Nucleus accumbens (tissue), 56 donors: ENCODE measurements at regions not wholly inside any gene's neighbourhood (a gene's known extent, or its start where the extent isn't known, plus 50 kb on each side); places are given as distances from the start of the nearest gene placed in this dataset.
"Not testable (repeated sequence)": the region's sequence is repeated elsewhere in the genome, so short reads cannot be mapped to it uniquely, and the experiment has no call there.

Experiments
- DNase-seq, 56 donors: peaks; one replicate each; lab custom pipeline; 2025; lab: John Stamatoyannopoulos, UW

- DNase-seq = no peak
These were observed 474.5 kb upstream of the PODXL start for GRCh38 chr7:132030883-132031282.

DNA sequence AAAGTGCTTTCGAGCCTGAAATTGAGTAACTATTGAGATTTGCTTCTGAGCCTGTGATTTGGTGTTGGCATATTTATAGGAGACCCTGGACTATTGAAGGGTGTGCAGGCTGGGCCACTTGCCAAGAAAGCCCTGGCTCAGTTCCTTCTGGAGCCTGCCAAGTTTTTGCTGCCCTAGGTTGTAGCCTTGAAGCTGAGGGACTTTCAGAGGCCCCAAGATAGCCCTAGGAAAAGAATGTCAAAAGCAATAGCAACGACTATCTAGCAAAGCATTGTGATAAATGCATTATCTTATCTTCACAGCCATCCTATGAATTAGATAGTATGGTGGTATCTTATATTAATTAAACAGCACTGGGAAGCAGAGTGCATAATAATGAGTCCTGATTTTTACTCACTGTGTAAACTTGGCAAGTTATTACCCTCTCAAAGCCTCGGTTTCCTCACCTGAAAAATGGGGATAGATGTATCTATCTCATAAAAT is 473.7 kb upstream of the PODXL start:
- peak in 28 of 56 donors; percentile 1 to 76 (median 20) for DNase-seq

GRCh38 chr7:132029369-132030085 is 473.1 kb upstream of the PODXL start:
- DNase-seq = peak in 2 of 56 donors; percentile 10 to 64

DNA sequence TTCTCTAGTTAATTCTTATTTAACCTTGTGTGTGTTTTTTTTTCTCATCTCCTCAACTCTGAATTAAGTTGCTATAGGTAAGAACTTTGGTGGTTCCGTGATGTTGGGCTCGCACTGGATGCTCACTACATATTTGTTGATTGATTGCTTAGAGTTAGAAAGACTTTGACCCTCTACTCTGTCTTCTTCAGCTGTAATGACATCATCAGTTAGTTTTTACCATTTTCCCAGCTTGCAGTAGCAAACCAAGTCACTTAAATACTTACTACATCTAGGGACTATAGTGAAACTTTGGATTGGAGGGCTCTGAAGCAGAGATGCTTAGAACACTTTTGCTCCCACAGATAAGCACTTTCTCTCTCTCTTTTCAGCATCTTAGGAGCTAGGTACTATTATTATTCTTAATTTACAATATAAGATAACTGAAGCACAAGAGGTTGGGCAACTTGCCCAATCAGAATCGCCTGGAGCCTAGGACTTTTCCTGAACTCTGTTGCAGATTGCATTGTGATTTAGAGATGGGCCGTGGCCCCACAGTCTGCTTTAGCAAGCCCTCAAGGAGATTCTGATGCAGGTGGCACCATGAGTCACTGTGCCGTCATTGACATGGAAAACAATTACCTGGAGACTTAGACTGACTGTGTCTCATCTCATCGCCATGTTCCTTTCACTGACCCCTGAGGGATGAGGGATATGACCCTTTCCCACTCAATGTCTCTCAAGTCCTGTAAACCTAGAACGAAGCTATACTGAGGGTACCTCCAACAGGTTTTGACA is 471.9 kb upstream of the PODXL start:
- no peak for DNase-seq

DNA sequence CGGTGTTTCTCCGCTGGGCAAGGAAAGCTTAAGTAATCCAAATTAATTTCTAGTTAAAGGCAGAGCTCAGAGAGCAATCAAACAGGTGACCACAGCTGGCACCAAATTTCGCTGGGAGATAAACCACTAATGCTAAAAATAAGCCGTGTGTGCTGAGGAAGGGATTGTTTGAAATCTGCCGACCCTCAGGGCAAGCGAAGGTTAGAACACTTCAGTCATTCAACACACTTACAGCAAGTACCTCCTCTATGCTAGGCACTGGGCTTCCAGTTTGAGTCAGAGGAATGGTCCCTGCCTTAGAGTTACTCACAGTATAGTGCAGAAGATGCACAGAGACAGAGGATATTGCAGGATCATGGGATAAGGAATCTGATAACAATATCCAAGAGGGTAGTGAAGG is 467.9 kb upstream of the PODXL start:
- DNase-seq = no peak

GRCh38 chr7:132023466-132023865 is 467.0 kb upstream of the PODXL start:
- no peak for DNase-seq

DNA sequence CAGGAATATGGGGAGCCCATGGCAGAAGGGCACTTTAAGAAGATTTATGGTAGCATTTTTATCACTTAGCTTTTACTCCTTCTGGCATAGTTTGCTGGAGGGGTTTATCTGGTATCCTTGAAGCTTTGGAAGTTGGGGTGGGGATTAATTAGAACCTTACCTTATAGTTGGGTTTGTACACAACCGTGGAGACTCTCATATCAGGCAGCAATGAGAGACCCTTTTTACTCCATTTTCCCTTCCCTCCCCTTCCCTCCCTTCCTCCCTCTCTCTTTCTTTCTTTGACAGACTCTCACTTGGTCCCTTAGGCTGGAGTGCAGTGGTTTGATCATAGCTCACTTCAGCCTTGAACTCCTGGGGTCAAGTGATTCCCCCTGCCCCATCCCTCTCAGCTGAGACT is 465.8 kb upstream of the PODXL start:
- no peak for DNase-seq

DNA sequence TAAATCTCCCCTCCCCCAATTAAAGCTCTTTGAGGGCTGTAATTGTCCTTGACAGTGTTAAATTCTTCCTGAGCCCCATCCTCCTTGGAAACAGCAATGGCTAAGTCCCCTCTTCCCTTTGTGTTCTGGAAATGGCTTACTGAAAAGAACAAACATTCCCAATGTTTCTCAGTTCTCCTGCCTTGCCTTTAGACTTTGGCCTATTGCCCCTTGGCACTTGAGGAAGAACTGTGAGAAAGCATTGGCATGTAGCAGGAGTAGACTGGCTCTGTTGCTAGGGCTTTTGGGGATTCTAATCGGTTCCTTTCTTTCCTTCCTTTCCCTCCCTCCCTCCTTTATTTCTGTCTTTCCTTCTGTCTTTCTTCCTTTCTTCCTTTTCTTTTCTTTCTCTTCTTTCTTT is 463.3 kb upstream of the PODXL start:
- DNase-seq = peak in 1 of 56 donors; percentile 14

- DNase-seq = no peak
These were observed 453.4 kb upstream of the PODXL start for GRCh38 chr7:132009778-132010177.

DNA sequence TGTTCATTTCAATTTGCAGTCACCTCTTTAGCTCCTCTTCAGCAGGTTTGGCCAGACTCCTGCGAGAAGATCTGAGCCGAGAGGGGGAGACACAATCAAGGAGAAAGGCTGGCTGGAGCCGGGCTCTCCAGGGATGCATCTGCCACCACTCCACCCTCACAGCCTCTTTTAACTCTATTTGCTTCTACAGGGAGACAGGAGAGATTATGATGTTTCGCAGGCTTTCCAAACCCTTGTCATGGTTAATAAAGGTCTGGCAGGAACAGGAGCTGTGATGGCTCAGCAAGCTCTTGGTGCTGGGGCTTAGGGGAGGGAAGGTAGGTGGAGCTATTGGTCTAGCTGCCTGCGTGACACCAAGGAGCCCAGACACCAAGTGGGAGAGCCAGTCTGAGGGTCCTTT is 448.1 kb upstream of the PODXL start:
- peak in 3 of 56 donors; percentile 1 to 21 (median 14) for DNase-seq

- no peak for DNase-seq
These were observed 446.0 kb upstream of the PODXL start for GRCh38 chr7:132002343-132002968.

DNA sequence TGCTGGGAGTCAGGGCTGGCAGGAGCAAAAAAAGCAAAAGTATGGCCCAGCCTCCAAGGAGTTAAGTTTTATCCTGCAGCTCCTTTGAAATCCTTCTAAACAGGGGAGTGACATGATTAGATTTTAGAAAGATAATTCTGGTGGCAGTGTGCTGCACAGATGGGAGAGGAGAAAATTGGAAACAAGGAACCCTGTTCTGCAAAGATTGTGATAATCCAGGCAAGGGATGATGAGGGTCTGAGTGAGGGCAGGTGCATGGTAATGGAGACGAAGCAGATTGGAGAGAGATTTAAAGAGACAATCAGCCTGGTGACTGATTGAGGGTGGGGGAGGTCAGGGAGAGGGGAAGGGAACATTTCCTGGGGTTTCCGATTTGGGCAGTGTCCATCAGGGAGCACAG is 444.7 kb upstream of the PODXL start:
- no peak for DNase-seq

GRCh38 chr7:131999193-131999592 is 442.8 kb upstream of the PODXL start:
- no peak for DNase-seq

DNA sequence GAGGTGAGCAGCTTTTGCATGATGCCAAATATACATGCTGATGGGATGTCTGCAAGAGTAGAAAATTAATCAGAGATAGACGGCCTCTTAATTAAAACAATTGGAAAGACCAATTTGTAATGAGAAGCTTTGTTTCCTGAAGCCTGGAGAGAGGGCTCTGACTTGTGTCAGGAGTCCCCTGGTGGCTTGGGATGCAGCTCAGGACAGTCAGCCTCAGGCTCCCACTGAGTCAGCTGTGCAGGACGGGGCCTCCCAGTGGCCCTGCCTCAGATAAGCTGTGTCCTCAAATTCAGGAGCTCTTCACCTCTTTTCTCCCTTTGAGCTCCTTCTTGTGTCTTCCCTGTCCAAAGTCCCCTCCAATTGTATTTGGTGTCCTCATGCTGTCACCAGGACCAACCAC is 438.9 kb upstream of the PODXL start:
- DNase-seq = no peak

DNA sequence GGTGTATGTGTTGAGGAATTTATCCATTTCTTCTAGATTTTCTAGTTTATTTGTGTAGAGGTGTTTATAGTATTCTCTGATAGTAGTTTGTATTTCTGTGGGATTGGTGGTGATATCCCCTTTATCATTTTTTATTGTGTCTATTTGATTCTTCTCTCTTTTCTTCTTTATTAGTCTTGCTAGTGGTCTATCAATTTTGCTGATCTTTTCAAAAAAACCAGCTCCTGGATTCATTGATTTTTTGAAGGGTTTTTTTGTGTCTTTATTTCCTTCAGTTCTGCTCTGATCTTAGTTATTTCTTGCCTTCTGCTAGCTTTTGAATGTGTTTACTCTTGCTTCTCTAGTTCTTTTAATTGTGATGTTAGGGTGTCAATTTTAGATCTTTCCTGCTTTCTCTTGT is 424.6 kb upstream of the PODXL start:
- DNase-seq = not testable (repeated sequence)

- DNase-seq = not testable (repeated sequence)
These were observed 421.7 kb upstream of the PODXL start for GRCh38 chr7:131978118-131978517.

DNA sequence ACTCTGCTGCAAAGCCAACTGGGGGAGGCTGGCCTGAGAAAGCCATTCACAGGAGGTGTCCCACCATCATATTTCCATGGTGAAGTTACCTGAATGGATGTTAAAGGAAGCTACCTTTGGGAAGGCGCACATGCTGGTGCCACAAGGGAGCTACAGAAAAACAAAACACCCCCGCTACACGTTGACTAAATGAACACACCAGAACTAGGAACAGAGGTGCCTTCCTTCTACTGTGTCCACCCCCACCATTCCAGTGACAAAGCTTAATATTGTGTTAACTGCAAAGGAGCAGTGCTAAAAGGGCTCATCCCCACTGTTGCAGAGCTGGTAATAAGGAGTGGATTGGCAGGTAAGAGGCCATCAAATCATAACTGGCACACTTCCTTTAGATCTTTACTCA is 420.0 kb upstream of the PODXL start:
- DNase-seq = peak in 5 of 56 donors; percentile 4 to 10 (median 6)

GRCh38 chr7:131974671-131975070 is 418.2 kb upstream of the PODXL start:
- DNase-seq = no peak

DNA sequence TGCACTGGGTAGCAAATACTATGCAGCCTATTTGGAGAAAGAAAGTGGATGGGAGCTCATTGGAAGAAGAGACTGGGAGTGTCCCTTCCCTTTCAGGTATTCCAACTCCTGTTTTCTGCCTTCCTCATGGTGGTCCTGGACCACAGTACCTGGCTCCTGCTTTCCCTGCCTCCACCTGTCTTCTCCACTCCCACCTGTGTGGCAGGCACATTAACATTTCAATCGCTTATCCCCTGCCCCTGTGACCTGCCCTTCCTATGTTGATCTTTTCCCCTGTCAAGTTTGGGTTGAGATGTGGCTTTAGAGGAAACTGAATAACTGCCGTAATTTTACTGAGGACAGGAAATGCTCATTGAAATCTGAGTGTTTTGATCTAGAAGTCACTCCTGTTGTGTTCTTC is 415.8 kb upstream of the PODXL start:
- no peak for DNase-seq

DNA sequence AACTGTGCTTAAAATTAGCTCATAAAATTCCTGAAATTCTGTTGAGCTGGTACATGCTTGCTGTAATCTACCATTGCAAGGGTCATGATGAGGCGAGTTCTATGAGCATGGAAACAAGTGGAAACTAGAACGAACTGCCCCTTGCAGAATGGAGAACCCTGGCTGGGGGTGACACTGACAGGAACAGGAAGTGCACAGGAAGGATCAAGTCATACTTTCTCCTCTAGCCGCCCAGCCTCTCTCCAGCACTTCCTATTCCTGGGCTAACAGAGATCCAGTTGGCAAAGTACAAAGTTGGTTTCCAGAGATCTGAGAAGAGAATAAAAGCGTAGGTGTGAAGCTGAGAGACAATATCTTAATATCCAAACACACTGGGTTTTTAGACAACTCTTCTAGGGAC is 414.2 kb upstream of the PODXL start:
- no peak for DNase-seq

DNA sequence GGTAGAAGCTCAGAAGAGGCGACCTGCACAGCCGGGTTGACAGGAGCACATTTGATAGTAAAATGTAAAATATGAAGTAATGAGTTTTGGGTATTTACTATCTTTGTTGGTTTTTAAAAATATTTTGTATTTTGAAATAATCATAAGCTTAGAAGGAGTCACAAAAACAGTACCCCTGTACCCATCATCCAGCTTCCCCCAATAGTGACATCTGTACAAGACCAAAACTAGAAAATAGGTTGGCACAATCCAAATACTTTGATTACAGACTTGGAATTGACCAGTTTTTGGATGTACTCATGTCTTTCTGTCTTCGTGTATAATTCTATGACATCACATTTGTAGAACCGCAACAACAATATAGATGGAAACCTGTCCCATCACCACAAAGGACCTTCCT is 413.1 kb upstream of the PODXL start:
- DNase-seq = no peak
